Activated CD8-positive, alpha-beta T cell treated with anti-CD3 and anti-CD28 coated beads for 36 hours (primary cell): ENCODE measurements at regions not wholly inside any gene's neighbourhood (a gene's known extent, or its start where the extent isn't known, plus 50 kb on each side); places are given as distances from the start of the nearest gene placed in this dataset.

ENCODE experiments used
- ATAC-seq: fragments of 200-7000 bp; cut with Tn5 transposase; one replicate; pipeline ENCODE4 v1.10.0; 2021; ENCODE audit warnings: mild to moderate bottlenecking, moderate library complexity
- CTCF ChIA-PET: fragments of 350-600 bp; sonication (Branson Sonifier 250); formaldehyde crosslinking; loops from one replicate; lab custom pipeline; 2021; ENCODE audit warnings: antibody characterized with exemption; lab: Charles Lee
- POLR2A ChIA-PET: fragments of 350-600 bp; sonication (Branson Sonifier 250); formaldehyde crosslinking; loops from one replicate; lab custom pipeline; 2021; ENCODE audit warnings: antibody characterized with exemption; lab: Charles Lee
- DNase-seq: peaks from one replicate; pipeline ENCODE4 v3.0.0-alpha.2; 2020
- H3K27ac Mint-ChIP-seq: one replicate; pipeline ENCODE4 v1.8.0; 2021; ENCODE audit warnings: mild to moderate bottlenecking, mixed read lengths
- H3K27me3 Mint-ChIP-seq: one replicate; pipeline ENCODE4 v1.8.0; 2021; ENCODE audit warnings: mixed read lengths
- H3K36me3 Mint-ChIP-seq: one replicate; pipeline ENCODE4 v1.8.0; 2021; ENCODE audit warnings: low read depth, mixed read lengths
- H3K4me1 Mint-ChIP-seq: one replicate; pipeline ENCODE4 v1.8.0; 2021; ENCODE audit warnings: low read depth, mixed read lengths
- H3K4me3 Mint-ChIP-seq: one replicate; pipeline ENCODE4 v1.8.0; 2021; ENCODE audit warnings: mild to moderate bottlenecking, moderate library complexity, mixed read lengths
- H3K9me3 Mint-ChIP-seq: one replicate; pipeline ENCODE4 v1.8.0; 2021; ENCODE audit warnings: mixed read lengths
- intact Hi-C: fragments of 100-400 bp; cut with micrococcal nuclease; formaldehyde crosslinking; loops from one replicate; pipeline ENCODE4 v1.10.0; 2022
- TF ChIP-seq, protein P1 (sequence below): fragments of 200-600 bp; IDR thresholded peaks from one replicate; pipeline ENCODE4 v1.8.0; 2022; ENCODE audit warnings: antibody characterized with exemption, mild to moderate bottlenecking

- ATAC-seq (no peak), DNase-seq (no peak)
- peaks cover 9% of the 10 kb centered on the region for H3K4me1 Mint-ChIP-seq
- ChIA-PET POLR2A (no interaction called here), CTCF (no interaction called here)
- no peak overlapping the region for H3K4me3 Mint-ChIP-seq
- H3K9me3 Mint-ChIP-seq = no peaks in the 10 kb centered on the region
- no peaks in the 10 kb centered on the region for H3K36me3 Mint-ChIP-seq
- intact Hi-C loops = no loop called here
- H3K27me3 Mint-ChIP-seq = no peaks in the 10 kb centered on the region
- TF ChIP-seq, protein P1, sequence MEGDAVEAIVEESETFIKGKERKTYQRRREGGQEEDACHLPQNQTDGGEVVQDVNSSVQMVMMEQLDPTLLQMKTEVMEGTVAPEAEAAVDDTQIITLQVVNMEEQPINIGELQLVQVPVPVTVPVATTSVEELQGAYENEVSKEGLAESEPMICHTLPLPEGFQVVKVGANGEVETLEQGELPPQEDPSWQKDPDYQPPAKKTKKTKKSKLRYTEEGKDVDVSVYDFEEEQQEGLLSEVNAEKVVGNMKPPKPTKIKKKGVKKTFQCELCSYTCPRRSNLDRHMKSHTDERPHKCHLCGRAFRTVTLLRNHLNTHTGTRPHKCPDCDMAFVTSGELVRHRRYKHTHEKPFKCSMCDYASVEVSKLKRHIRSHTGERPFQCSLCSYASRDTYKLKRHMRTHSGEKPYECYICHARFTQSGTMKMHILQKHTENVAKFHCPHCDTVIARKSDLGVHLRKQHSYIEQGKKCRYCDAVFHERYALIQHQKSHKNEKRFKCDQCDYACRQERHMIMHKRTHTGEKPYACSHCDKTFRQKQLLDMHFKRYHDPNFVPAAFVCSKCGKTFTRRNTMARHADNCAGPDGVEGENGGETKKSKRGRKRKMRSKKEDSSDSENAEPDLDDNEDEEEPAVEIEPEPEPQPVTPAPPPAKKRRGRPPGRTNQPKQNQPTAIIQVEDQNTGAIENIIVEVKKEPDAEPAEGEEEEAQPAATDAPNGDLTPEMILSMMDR = no peak
- H3K27ac Mint-ChIP-seq = no peak overlapping the region
These were observed 264.5 kb downstream of the NDUFA10 start for GRCh38 chr2:239760596-239760995.

GRCh38 chr2:239758279-239758877, 266.8 kb downstream of the NDUFA10 start:
- no peaks in the 10 kb centered on the region for H3K27me3 Mint-ChIP-seq
- CTCF ChIA-PET = no interaction called here
- peaks cover 9% of the 10 kb centered on the region for H3K4me1 Mint-ChIP-seq
- intact Hi-C loops = no loop called here
- ATAC-seq = no peak
- TF ChIP-seq, protein P1 = no peak
- no peak for DNase-seq
- POLR2A ChIA-PET = no interaction called here
- no peaks in the 10 kb centered on the region for H3K36me3 Mint-ChIP-seq
- H3K27ac Mint-ChIP-seq = no peak overlapping the region
- no peak overlapping the region for H3K4me3 Mint-ChIP-seq
- no peaks in the 10 kb centered on the region for H3K9me3 Mint-ChIP-seq

DNA sequence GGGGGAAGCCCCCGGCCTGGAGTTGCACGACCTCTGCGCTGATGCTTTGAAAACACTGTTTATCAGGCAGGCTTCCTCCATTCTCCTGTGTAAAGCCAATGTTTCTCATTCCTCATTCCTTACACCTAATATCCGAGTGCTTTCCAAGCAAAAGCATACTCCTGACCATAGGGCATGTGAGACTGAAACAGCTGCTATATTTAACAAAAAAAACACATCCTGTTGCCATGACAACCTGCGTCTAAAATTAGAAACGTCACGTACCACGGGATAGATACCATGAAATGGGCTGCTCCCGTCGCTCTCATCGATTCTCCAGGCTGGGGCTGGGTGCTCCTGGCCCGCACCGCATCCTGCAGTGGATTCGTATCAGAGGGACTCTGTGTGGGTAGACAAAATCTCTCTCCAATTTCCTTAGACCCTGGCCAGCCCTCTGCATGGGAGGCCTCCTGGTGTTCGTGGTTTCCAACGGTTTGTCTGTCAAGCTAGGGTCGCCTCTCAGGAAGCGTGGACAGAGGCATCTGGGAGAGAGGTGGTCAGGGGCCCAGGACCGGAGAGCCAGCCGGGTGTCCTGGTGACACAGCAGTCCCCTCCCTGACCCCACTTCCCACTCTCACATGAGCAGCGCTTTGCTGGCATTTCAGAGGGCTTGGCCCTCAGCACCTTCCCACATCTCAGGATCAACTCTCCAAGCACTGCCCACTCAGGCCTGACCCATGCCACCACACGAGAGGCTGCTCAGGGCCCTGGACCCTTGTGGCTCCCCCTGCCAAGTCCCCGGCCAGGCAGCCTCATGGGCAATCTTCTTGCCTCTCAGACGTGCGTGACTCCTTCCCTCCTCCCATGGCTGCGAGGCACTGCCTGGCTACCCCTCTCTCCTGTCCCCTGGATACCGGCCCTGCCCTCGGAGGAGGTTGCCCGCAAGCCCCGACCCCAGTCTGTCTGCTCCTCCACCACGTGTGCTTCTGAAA, 268.1 kb downstream of the NDUFA10 start:
- POLR2A ChIA-PET = no interaction called here
- peak; percentile 41 for ATAC-seq
- no peaks in the 10 kb centered on the region for H3K27me3 Mint-ChIP-seq

DNA sequence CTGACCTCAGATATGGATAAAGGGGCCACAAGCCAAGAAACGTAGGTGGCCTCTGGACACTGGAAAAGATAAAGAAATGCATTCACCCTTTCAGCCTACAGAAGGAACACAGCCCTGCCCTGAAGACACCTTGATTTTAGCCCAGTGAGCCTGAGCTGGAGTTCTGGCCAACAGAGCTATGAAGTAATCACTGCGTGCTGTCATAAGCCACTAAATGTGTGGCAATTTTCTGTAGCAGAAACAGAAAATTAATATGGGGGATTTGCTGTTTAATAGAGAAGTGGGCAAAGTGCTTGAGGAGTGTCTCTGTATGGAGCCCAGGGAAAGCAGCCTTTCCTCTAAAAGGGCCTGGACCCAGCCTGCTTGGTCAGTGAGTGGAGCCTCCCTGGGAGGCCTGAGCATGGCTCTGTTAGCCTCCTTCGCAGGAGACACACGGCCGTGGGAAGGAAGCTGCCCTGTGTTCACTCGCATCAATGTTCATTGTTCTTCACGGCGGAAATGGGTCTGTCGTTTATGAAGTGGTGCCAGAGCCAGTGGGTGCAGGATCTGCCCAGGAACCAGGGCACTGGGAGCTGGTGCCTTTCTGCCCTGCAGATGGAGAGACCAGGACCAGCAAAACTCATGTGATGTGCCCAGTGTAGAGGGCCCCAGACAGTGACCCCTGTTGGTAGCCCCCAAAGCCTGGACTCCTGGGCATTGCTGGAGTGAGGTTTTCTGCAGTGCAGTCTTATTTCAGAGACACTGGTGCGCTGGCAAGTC, 268.9 kb downstream of the NDUFA10 start:
- POLR2A ChIA-PET = no interaction called here
- CTCF ChIA-PET = no interaction called here
- DNase-seq (peak; percentile 27), ATAC-seq (peak; percentile 14)
- peaks cover 19% of the 10 kb centered on the region for H3K4me1 Mint-ChIP-seq
- no peaks in the 10 kb centered on the region for H3K27me3 Mint-ChIP-seq
- intact Hi-C loops = no loop called here
- no peak overlapping the region for H3K27ac Mint-ChIP-seq
- no peaks in the 10 kb centered on the region for H3K9me3 Mint-ChIP-seq
- no peaks in the 10 kb centered on the region for H3K36me3 Mint-ChIP-seq
- TF ChIP-seq, protein P1 = no peak
- no peak overlapping the region for H3K4me3 Mint-ChIP-seq

More for the DNA sequence above, 268.1 kb downstream of the NDUFA10 start:
- intact Hi-C loops = no loop called here
- Mint-ChIP-seq H3K36me3 (no peaks in the 10 kb centered on the region), H3K9me3 (no peaks in the 10 kb centered on the region), H3K4me3 (no peak overlapping the region), H3K27ac (no peak overlapping the region), H3K4me1 (peaks cover 12% of the 10 kb centered on the region)
- peak; percentile 22 for DNase-seq
- CTCF ChIA-PET = no interaction called here
- TF ChIP-seq, protein P1 = no peak
